ENCODE measurements at regions not wholly inside any gene's neighbourhood (a gene's known extent, or its start where the extent isn't known, plus 50 kb on each side); places are given as distances from the start of the nearest gene placed in this dataset.
"Not testable (repeated sequence)": the region's sequence is repeated elsewhere in the genome, so short reads cannot be mapped to it uniquely, and the experiment has no call there.

DNA sequence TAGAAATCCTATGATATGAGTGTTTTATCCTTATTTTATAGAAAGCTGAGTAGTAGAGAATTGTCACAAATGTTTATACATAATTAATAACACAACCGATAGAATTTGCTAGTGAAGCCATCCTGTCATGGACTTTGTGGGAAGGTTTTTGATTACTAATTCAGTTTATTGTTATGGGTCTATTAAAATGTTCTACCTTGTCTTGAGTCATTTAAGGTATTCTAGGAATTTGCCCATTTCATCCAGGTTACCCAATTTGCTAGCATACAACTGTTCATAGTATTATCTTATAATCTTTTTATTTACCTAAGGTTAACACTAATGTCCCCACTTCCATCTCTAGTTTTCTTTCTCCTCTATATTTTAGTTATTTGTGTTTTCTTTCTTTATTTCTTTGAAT is 553.1 kb upstream of the ATXN7L3B start:
- Mint-ChIP-seq H3K36me3 (ENCODE audit: low read depth) (no peaks in the 10 kb centered on the region), H3K9me3 (peaks cover 4% of the 10 kb centered on the region), H3K27ac (no peak overlapping the region), H3K4me1 (no peaks in the 10 kb centered on the region), H3K4me3 (no peak overlapping the region), H3K27me3 (no peaks in the 10 kb centered on the region)
- ATAC-seq (replicated peaks), result no peak

DNA sequence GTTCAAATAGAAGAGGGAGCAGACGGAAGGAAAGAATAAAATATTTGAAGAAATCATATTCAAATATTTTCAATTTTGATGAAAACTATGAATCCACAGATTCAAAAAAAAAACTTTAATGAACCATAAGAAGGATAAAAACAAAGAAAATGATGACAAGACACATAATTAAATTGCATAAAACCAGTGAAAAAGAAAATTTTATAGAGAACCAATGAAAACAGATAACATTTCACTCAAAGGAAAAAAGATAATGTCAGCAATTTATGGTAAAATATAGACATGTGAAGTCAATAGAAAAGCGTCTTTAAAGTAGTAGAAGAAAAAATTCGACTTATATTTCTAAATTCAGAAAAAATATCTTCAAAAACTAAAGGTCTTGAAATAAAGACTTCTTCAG is 546.5 kb upstream of the ATXN7L3B start:
- Mint-ChIP-seq H3K9me3 (no peaks in the 10 kb centered on the region), H3K4me3 (no peak overlapping the region), H3K27me3 (no peaks in the 10 kb centered on the region), H3K27ac (no peak overlapping the region), H3K36me3 (ENCODE audit: low read depth) (no peaks in the 10 kb centered on the region), H3K4me1 (no peaks in the 10 kb centered on the region)
- ATAC-seq (replicated peaks), result no peak

DNA sequence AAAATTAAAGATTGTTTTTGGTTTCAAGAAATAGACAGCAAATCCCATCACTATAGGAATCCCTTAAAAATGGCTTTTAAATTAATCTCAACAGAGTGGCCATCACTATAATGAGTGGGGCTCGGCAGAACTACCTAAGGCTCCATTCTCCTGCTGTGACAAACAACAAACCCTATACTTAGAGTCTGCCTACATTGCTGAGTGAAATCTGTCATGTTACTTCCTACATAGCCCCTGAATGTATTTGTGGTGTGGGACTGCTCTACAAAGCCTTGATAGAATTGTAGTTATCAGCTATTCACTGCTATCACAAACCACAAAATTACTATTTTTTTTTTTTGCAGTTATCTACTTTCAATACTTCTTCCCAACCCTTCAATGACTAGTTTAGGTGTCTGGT is 538.7 kb upstream of the ATXN7L3B start:
- no peak overlapping the region for H3K27ac Mint-ChIP-seq
- H3K27me3 Mint-ChIP-seq, result no peaks in the 10 kb centered on the region
- no peaks in the 10 kb centered on the region for H3K9me3 Mint-ChIP-seq
- no peak for ATAC-seq (replicated peaks)
- H3K36me3 Mint-ChIP-seq (ENCODE audit: low read depth), result no peaks in the 10 kb centered on the region
- H3K4me1 Mint-ChIP-seq, result no peaks in the 10 kb centered on the region
- no peak overlapping the region for H3K4me3 Mint-ChIP-seq

DNA sequence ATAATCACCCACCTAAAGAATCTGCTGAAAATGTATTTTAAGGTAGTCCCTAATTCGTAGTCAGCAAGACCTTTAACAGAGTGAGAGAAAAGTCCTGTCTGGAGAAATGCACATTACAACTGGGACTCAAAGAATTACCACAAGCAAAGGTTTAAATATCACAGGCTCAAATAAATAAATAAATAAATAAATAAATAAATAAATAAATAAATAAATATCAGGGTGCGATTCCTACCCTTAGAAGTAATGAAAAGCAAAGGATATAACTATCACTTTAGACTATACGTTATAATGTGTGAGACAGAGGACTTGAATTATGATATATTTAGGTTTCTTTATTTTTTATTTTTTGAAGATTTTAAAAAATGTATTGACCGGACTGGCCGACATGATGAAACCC is 522.5 kb upstream of the ATXN7L3B start:
- H3K4me3 Mint-ChIP-seq, result no peak overlapping the region
- no peaks in the 10 kb centered on the region for H3K27me3 Mint-ChIP-seq
- H3K4me1 Mint-ChIP-seq, result no peaks in the 10 kb centered on the region
- ATAC-seq (replicated peaks), result no peak
- no peaks in the 10 kb centered on the region for H3K36me3 Mint-ChIP-seq (ENCODE audit: low read depth)
- H3K27ac Mint-ChIP-seq, result no peak overlapping the region
- no peaks in the 10 kb centered on the region for H3K9me3 Mint-ChIP-seq

DNA sequence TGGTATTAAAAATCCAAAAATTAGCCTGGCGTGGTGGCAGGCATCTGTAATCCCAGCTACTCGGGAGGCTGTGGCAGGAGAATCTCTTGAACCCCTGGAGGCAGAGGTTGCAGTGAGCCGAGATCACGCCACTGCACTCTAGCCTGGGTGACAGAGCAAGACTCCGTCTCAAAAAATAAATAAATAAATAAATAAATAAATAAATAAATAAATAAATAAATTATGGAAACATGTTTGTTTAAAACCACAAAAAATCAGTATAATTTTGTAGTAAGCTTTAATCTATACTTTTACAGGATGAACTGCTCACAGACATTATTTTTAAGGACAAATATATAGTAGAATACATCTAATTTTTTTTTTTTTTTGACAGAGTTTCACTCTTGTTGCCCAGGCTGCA is 521.3 kb upstream of the ATXN7L3B start:
- not testable (repeated sequence) for H3K36me3 Mint-ChIP-seq (ENCODE audit: low read depth); ATAC-seq (replicated peaks); H3K27me3 Mint-ChIP-seq; H3K4me3 Mint-ChIP-seq; H3K9me3 Mint-ChIP-seq; H3K4me1 Mint-ChIP-seq; H3K27ac Mint-ChIP-seq

DNA sequence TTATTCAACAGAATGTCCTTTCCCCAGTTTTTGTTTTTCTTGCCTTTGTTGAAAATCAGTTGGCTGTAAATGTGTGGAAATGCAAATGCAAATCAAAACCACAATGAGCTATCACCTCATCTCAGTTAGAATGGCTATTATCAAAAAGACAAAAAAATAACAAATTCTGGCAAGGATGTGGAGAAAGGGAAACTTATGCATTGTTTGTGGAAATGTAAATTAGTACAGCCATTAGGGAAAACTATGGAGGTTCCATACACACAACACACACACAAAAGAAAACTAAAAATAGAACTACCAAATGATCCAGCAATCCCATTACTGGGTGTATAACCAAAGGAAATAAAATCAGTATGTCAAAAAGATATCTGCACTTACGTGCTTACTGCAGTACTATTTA is 518.8 kb upstream of the ATXN7L3B start:
- Mint-ChIP-seq H3K27me3 (no peaks in the 10 kb centered on the region), H3K4me3 (no peak overlapping the region), H3K36me3 (ENCODE audit: low read depth) (no peaks in the 10 kb centered on the region), H3K9me3 (no peaks in the 10 kb centered on the region), H3K27ac (no peak overlapping the region), H3K4me1 (no peaks in the 10 kb centered on the region)
- ATAC-seq (replicated peaks), result no peak

DNA sequence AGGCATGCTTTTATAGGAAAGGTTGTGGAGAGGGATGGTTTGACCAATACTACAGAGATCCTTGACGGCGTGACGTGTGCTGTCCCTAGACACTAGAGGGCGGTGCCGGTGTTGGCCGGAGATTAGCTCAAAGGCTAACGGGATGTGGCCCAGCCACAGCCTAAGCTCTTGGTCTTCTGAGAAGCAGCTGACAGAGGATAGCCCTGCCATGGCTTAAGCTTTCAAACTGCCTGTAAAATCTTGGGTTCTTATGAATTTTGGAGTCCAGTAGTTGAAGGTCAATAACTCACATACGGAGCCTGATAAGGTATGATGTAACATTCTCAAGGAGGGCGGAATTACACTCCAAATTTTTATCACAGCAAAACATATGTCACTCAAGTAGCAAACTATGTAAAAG is 515.7 kb upstream of the ATXN7L3B start:
- no peak overlapping the region for H3K27ac Mint-ChIP-seq
- H3K9me3 Mint-ChIP-seq, result no peaks in the 10 kb centered on the region
- ATAC-seq (replicated peaks), result peak; percentile 64
- no peak overlapping the region for H3K4me3 Mint-ChIP-seq
- no peaks in the 10 kb centered on the region for H3K4me1 Mint-ChIP-seq
- no peaks in the 10 kb centered on the region for H3K36me3 Mint-ChIP-seq (ENCODE audit: low read depth)
- no peaks in the 10 kb centered on the region for H3K27me3 Mint-ChIP-seq

DNA sequence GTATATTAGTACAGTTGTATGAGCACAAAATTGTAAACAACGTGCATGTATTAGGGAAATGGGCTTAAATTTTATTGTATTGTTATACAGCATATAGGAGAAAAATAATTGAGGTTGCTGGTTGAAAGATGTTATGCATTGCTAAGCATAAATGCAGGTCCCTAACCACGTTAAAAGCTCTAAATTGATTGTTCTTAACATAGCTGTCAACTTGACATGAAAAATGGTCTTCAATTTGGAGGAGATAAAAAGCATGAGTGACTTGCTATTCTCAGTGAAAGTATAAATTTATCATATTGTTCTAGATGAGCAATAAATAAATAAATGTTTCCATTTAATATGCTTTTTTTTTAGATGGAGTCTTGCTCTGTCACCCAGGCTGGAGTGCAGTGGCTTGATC is 506.6 kb upstream of the ATXN7L3B start:
- Mint-ChIP-seq H3K27ac (no peak overlapping the region), H3K4me3 (no peak overlapping the region), H3K9me3 (peaks cover 4% of the 10 kb centered on the region), H3K36me3 (ENCODE audit: low read depth) (no peaks in the 10 kb centered on the region), H3K27me3 (no peaks in the 10 kb centered on the region), H3K4me1 (no peaks in the 10 kb centered on the region)
- no peak for ATAC-seq (replicated peaks)

DNA sequence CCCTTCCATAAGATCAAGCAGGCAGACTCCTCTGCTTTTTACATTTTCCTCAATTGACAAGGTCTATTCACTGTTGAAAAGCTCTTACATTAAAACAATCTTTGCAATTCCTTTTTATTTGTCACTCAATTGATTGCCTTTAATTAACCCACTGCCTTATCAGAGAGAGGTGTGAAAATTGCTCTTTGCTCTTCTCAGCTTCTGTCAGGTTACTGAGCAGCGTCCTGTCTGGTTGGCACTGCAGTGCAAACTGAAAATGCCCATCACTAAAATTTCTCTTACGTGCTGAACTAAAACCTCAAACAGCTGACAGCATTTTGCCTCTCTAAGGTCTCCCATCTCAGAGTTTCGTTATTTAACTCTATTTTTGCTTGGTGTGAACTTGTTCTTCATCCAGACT is 504.1 kb upstream of the ATXN7L3B start:
- Mint-ChIP-seq H3K36me3 (ENCODE audit: low read depth) (no peaks in the 10 kb centered on the region), H3K9me3 (peaks cover 7% of the 10 kb centered on the region), H3K4me1 (no peaks in the 10 kb centered on the region), H3K27ac (no peak overlapping the region), H3K4me3 (no peak overlapping the region), H3K27me3 (no peaks in the 10 kb centered on the region)
- no peak for ATAC-seq (replicated peaks)

DNA sequence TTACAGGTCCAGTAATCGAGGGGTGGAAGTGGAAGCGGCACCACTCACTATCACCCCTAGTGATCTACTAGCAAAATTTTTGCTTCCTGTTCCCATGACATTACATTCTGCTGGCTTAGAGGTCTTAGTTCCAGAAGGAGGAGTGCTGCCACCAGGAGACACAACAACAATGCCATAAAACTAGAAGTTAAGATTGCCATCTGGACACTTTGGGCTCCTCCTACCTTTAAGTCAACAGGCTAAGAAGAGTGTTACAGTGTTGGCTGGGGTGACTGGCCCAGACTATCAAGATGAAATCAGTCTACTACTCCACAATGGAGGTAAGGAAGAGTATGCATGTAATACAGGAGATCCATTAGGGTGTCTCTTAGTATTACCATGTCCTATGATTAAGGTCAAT is 498.5 kb upstream of the ATXN7L3B start:
- H3K27ac Mint-ChIP-seq; ATAC-seq (replicated peaks); H3K4me3 Mint-ChIP-seq; H3K36me3 Mint-ChIP-seq (ENCODE audit: low read depth); H3K4me1 Mint-ChIP-seq; H3K27me3 Mint-ChIP-seq: not testable (repeated sequence)
- H3K9me3 Mint-ChIP-seq, result peaks cover 11% of the 10 kb centered on the region

DNA sequence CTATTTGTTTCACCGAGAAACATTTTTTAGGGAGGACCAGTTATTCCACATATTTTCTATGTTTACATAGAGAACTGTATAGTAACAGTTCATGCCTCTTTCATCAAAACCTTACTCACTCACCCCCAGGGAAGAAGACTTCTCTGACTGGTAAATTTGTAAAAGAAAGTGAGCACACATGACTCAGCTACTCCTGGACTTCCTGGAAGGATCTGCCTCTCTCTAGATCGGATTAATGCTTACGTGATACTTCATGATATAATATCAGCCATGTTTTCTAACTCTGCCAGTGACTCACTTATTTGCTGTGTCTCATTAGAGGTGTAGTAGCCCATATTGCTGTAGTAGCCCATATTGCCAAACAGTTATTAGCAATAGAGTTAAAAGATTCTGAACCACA is 494.3 kb upstream of the ATXN7L3B start:
- peaks cover 4% of the 10 kb centered on the region for H3K9me3 Mint-ChIP-seq
- no peaks in the 10 kb centered on the region for H3K27me3 Mint-ChIP-seq
- H3K36me3 Mint-ChIP-seq (ENCODE audit: low read depth), result no peaks in the 10 kb centered on the region
- H3K4me1 Mint-ChIP-seq, result no peaks in the 10 kb centered on the region
- H3K4me3 Mint-ChIP-seq, result no peak overlapping the region
- ATAC-seq (replicated peaks), result no peak
- no peak overlapping the region for H3K27ac Mint-ChIP-seq

DNA sequence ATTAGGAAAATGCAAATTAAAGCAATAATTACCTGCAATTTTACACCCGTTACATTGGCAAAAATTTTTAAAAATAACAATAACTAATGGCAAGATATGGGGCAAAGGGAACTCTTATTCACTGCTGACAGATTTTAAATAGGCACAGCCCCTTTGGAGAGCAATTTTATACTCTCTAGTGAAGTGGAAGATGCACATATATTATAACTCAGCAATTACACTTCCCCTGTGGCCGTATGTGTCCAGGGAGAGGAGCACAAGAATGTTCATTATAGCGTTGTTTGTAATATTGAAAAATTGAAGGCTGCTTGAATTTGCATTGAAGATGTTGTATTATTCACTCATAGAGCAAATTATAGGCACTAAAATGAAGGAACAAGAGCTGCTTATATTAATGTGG is 488.3 kb upstream of the ATXN7L3B start:
- Mint-ChIP-seq H3K36me3 (ENCODE audit: low read depth) (no peaks in the 10 kb centered on the region), H3K4me3 (no peak overlapping the region), H3K9me3 (no peaks in the 10 kb centered on the region), H3K4me1 (no peaks in the 10 kb centered on the region), H3K27me3 (no peaks in the 10 kb centered on the region), H3K27ac (no peak overlapping the region)
- no peak for ATAC-seq (replicated peaks)

DNA sequence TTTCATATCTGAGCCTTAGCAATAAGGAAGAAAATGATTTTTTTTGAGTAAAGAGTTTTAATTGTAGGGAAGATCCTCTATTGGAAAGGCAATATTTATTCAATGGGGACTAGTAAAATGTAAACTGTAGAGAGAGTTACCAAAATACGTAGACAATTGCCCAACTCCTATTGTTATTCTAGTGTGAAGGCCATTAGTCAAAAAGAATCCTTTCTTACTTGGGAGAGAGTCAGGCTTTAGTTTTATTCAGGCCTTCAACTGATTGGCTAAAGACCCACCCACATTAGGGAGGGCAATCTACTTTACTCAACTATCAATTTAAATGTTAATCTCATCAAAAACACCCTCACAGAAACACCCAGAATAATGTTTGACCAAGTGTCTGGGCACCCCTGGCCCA is 485.8 kb upstream of the ATXN7L3B start:
- Mint-ChIP-seq H3K4me3 (no peak overlapping the region), H3K27ac (no peak overlapping the region), H3K27me3 (no peaks in the 10 kb centered on the region), H3K9me3 (no peaks in the 10 kb centered on the region), H3K36me3 (ENCODE audit: low read depth) (no peaks in the 10 kb centered on the region), H3K4me1 (no peaks in the 10 kb centered on the region)
- no peak for ATAC-seq (replicated peaks)

DNA sequence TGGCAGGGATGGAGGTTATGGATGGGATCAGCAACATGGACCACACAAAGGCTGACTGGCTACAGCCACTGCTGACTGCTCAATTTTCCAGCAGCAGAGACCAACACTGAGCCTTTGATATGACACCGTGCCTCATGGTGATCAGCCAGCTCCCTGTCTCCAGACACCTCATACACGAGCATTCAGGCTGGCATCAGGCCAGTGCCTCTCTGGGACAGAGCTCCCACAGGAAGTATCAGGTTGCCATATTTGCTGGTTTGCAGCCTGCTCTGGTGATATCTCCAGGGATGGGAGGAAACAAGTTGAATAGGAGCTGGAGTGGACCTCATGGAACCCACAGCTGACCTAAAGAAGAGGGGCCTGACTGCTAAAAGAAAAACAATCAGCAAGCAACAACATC is 471.2 kb upstream of the ATXN7L3B start:
- Mint-ChIP-seq H3K36me3 (ENCODE audit: low read depth) (no peaks in the 10 kb centered on the region), H3K9me3 (peaks cover 5% of the 10 kb centered on the region), H3K27ac (no peak overlapping the region), H3K4me3 (no peak overlapping the region), H3K27me3 (no peaks in the 10 kb centered on the region), H3K4me1 (no peaks in the 10 kb centered on the region)
- no peak for ATAC-seq (replicated peaks)

DNA sequence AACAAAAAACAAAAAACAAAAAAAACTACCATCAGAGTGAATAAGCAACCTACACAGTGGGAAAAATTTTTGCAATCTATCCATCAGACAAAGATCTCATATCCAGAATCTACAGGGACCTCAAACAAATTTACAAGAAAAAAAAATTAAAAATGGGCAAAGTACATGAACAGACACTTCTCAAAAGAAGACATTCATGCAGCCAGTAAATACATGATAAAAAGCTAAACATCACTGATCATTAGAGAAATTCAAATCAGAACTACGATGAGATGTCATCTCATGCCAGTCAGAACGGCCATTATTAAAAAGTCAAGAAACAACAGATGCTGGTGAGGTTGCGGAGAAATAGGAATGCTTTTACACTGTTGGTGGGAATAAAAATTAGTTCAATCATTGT is 466.5 kb upstream of the ATXN7L3B start:
- ATAC-seq (replicated peaks), result no peak
- H3K9me3 Mint-ChIP-seq, result peaks cover 11% of the 10 kb centered on the region
- no peaks in the 10 kb centered on the region for H3K4me1 Mint-ChIP-seq
- no peak overlapping the region for H3K4me3 Mint-ChIP-seq
- H3K27ac Mint-ChIP-seq, result no peak overlapping the region
- H3K36me3 Mint-ChIP-seq (ENCODE audit: low read depth), result no peaks in the 10 kb centered on the region
- H3K27me3 Mint-ChIP-seq, result no peaks in the 10 kb centered on the region

DNA sequence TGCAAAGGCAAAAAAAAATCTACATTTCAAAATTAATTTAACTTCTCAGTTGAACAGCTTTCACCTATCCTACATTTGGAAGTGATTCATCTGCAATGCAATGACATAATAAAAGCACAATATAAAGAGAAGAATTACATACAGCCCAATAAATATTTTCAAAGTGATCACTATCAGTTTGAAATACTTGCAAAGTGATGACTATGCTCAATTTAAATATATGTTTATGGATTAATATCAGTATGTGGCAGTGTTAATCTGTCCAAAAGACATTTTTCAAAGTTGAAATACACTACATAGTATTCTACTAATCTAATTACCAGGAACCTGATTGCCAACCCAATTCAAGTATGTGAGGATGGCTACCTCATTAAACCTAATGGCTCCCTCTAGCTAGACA is 460.7 kb upstream of the ATXN7L3B start:
- ATAC-seq (replicated peaks), result no peak
- peaks cover 8% of the 10 kb centered on the region for H3K9me3 Mint-ChIP-seq
- H3K4me1 Mint-ChIP-seq, result no peaks in the 10 kb centered on the region
- no peaks in the 10 kb centered on the region for H3K36me3 Mint-ChIP-seq (ENCODE audit: low read depth)
- no peaks in the 10 kb centered on the region for H3K27me3 Mint-ChIP-seq
- no peak overlapping the region for H3K4me3 Mint-ChIP-seq
- H3K27ac Mint-ChIP-seq, result no peak overlapping the region
